H54 (cell line): ENCODE measurements at regions not wholly inside any gene's neighbourhood (a gene's known extent, or its start where the extent isn't known, plus 50 kb on each side); places are given as distances from the start of the nearest gene placed in this dataset.

ENCODE experiments used
- DNase-seq: peaks from one replicate; pipeline ENCODE4 v3.0.0; 2011; ENCODE audit warnings: low spot score, mixed read lengths; ENCODE audit not compliant: insufficient read length
- FAIRE-seq: peaks from 3 replicates; lab custom pipeline; 2011; peaks lifted over from hg19 to GRCh38; lab: Jason Lieb, UNC
- POLR2A ChIP-seq: IDR thresholded peaks from 2 replicates; pipeline ENCODE4 v1.6.1; 2011; ENCODE audit warnings: low read depth, mild to moderate bottlenecking, low read length

GRCh38 chrX:20965270-20966044 lies 408.8 kb upstream of the CNKSR2 start:
- no peak for TF ChIP-seq POLR2A
- DNase-seq (no peak), FAIRE-seq (no peak)

GRCh38 chrX:20954014-20954413 lies 420.2 kb upstream of the CNKSR2 start:
- TF ChIP-seq POLR2A: no peak
- FAIRE-seq (no peak), DNase-seq (no peak)

- no peak for FAIRE-seq
- no peak for DNase-seq
- TF ChIP-seq POLR2A: no peak
These were observed 422.0 kb upstream of the CNKSR2 start for GRCh38 chrX:20952180-20952579.

- FAIRE-seq (no peak), DNase-seq (no peak)
- TF ChIP-seq POLR2A: no peak
These were observed 423.0 kb upstream of the CNKSR2 start for GRCh38 chrX:20951016-20951810.

- FAIRE-seq (no peak), DNase-seq (no peak)
- no peak for TF ChIP-seq POLR2A
These were observed 426.8 kb upstream of the CNKSR2 start for GRCh38 chrX:20947411-20947912.

- no peak for TF ChIP-seq POLR2A
- no peak for FAIRE-seq
- no peak for DNase-seq
These were observed 460.5 kb upstream of the CNKSR2 start for GRCh38 chrX:20913760-20914159.

- FAIRE-seq: no peak
- no peak for TF ChIP-seq POLR2A
- DNase-seq: no peak
These were observed 467.6 kb upstream of the CNKSR2 start for GRCh38 chrX:20906571-20906970.

- no peak for FAIRE-seq
- no peak for TF ChIP-seq POLR2A
- no peak for DNase-seq
These were observed 489.7 kb upstream of the CNKSR2 start for GRCh38 chrX:20884565-20884964.

GRCh38 chrX:20863649-20864048 lies 510.6 kb upstream of the CNKSR2 start:
- no peak for FAIRE-seq
- TF ChIP-seq POLR2A: no peak
- DNase-seq: no peak

GRCh38 chrX:20861113-20861512 lies 513.1 kb upstream of the CNKSR2 start:
- FAIRE-seq: no peak
- no peak for DNase-seq
- no peak for TF ChIP-seq POLR2A

- no peak for TF ChIP-seq POLR2A
- no peak for DNase-seq
These were observed 516.5 kb upstream of the CNKSR2 start for GRCh38 chrX:20857746-20858145.

GRCh38 chrX:20838477-20838876 lies 535.7 kb upstream of the CNKSR2 start:
- DNase-seq (no peak), FAIRE-seq (no peak)
- no peak for TF ChIP-seq POLR2A

More at GRCh38 chrX:20857746-20858145, 516.5 kb upstream of the CNKSR2 start:
- no peak for FAIRE-seq

GRCh38 chrX:20829665-20830491 lies 544.3 kb upstream of the CNKSR2 start:
- TF ChIP-seq POLR2A: no peak
- DNase-seq (no peak), FAIRE-seq (no peak)
